Fibroblast of villous mesenchyme (primary cell): ENCODE measurements at regions not wholly inside any gene's neighbourhood (a gene's known extent, or its start where the extent isn't known, plus 50 kb on each side); places are given as distances from the start of the nearest gene placed in this dataset.
A peak's percentile ranks its signal among the peaks of the same experiment; 100 is the strongest.

Experiments used
- DNase-seq: peaks from one replicate; pipeline ENCODE4 v3.0.0-alpha.2; 2010; ENCODE audit warnings: low read depth
- H3K4me3 ChIP-seq: 2 replicates; pipeline ENCODE4 v1.5.1; 2011; ENCODE audit warnings: low read depth, mild to moderate bottlenecking, low read length
- TF ChIP-seq, protein P1 (sequence below): IDR thresholded peaks from 2 replicates; pipeline ENCODE4 v1.5.1; 2012; ENCODE audit warnings: low read depth, mild to moderate bottlenecking, low read length; ENCODE audit not compliant: insufficient read depth

DNA sequence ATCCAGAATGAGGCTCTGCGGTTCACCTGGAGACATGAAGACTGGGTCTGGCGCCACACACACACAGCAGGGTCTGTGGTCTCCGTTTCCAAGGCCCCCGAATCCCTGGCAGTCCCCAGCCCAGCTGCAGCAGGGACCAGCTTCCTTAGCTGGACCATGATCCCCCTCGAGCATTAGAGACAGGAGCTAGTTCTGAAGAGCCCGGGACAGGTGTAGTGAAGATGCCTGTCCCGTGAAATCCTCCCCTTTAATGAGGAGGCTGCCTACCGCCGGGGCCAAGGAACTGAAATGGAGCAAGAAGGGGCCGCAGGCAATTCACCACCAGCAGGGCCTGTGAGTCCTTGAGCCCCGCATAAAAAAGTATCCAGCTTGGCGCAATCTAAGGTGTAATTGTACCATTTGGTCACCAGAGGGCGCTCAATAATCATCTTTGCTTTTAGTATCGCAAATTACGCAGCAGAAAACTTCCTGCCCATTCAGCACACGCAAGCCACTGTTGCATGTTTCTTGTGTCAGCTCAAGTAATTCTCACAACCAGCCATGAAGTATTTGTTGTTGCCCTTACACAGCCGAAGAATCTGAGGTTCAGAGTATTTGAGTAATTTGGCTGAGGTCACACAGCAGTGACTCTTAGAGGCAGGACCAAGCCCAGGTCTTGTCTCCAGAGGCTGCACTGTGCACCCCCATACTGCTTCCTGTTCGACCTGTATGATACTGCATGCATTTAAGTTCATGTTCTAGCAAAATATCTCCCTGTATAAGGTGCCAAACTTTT lies 54.3 kb upstream of the PPP2R5C start:
- TF ChIP-seq, protein P1, sequence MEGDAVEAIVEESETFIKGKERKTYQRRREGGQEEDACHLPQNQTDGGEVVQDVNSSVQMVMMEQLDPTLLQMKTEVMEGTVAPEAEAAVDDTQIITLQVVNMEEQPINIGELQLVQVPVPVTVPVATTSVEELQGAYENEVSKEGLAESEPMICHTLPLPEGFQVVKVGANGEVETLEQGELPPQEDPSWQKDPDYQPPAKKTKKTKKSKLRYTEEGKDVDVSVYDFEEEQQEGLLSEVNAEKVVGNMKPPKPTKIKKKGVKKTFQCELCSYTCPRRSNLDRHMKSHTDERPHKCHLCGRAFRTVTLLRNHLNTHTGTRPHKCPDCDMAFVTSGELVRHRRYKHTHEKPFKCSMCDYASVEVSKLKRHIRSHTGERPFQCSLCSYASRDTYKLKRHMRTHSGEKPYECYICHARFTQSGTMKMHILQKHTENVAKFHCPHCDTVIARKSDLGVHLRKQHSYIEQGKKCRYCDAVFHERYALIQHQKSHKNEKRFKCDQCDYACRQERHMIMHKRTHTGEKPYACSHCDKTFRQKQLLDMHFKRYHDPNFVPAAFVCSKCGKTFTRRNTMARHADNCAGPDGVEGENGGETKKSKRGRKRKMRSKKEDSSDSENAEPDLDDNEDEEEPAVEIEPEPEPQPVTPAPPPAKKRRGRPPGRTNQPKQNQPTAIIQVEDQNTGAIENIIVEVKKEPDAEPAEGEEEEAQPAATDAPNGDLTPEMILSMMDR, result peak; percentile 75
- no peak overlapping the region for H3K4me3 ChIP-seq
- DNase-seq, result peak; percentile 86

DNA sequence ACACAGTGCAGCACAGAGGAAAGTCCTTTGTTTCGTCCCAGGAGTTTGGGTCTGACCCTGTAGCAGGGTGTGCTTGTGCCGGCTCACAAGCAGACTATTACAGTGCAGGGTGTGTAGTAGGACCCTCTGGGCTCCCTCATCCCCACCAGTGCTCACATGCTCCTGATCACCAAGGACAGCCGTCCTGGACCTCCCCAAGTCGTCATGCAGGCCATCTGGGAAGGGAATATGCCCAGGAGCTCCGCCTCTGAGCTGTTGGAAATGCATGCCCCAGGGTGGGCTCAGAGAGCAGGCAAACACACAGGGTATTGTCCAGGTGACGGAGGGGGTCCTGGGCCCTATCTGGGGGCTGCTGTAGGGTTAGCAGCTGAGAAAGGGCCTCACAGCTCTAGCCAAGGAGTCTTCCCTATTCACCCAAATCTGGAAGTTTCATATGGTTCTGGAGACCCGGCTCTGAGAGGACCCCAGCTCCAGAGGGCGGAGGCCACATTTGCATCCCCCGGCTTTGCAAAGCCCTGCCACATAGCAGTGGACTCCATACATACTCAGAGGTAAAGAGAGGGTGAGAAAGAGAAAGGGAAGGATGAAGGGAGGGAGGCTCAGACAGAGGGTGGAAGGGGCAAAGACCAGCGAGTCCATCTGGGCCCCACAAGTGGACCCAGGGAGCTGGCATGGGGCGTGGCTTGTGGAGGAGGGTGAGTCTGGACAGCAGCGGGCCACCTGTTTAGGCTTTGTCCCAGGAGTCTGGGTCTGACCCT lies 53.5 kb upstream of the PPP2R5C start:
- DNase-seq, result no peak
- TF ChIP-seq, protein P1, result no peak
- no peak overlapping the region for H3K4me3 ChIP-seq

DNA sequence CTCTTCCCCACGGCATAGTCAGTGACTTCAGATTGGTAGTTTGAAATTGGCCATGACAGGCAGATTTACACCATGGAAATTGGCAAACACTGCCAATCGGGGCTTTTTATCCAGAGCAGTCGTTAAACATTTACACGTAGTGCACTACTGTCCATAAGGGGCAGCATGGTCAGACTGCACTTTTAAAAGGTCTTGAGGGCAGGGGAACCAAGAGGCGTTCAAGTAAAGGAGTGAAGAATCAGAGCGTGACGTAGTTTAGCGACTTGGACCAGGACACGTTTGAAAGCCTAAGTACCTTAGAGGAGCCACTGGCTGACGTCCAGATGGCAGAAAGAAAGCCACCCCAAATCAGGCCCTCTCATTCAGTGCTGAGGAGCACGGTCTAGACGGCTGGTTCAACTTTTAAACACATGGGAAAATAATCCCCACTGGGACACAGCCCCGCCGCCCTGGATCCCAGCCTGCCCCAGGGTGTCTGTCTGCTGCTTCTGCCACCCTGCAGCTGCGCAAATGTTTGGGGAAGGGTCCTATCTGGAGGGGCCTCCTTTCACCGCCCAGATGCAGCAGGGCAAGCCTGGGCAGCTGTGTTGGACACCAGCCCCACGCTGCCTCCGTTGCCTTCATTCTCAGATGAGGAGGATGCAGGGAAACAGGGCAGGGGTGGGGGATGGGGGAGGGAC lies 52.5 kb upstream of the PPP2R5C start:
- DNase-seq, result no peak
- no peak overlapping the region for H3K4me3 ChIP-seq
- TF ChIP-seq, protein P1, result no peak

DNA sequence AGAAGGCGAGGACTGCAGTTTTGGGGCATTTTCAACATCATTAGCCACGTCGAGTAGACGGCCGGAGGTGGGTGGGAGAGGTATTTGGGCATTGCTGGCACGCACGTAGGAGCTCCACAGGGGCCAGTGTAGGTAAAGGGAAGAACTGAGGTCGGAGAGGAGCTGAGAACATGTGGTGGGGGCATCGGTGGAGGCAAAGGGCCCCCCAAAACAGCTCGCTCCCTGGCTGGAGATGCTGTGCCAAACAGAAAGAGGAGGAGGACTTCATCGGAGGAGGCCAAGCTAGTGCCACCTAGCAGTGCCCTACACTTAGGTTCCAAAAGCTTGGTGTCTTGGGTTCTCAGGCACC lies 52.0 kb upstream of the PPP2R5C start:
- TF ChIP-seq, protein P1, result no peak
- no peak overlapping the region for H3K4me3 ChIP-seq
- DNase-seq, result no peak

DNA sequence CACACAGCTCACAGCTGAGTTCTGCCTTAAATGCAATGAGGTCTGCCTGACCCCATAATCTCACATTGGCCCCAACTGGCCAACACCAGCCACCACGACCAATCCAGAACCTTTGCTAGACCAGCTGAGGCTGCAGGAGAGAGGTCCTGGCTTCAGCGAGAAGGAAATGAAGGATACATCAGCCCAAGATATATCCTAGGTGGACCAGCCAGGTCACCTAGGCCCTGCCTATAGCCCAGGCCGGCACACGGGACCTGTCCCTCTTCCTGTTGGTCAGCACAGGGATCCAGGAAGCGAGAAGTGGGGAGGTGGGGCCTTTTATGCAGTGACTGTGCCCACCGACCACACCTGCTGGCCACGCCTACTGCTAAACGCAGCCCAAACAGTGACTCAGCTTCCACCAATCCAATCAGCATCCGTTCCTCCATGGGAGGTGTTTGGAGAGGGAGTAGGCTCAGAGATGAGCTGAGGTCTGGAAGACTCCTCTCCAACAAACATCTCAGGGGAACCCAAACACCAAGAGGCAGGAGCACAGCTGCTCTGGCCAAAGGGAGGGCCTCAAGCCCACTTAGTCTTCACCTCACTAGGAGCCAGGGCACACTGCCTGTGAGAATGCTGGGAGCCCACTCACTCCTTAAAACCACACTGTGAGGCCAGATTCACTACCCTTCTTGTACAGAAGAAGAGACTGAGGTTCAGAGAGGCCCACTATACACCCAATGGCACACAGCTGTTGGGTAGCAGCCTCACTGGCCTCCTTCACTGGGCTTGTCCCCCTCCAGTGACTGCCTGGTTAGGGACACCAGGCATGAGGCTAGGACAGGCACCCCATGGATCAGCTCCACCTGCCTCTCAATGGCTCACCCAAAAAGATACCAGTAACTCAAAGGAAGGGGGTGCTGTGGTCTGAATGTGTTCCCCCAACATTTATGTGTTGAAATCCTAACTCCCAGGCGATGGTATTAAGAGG lies 51.3 kb upstream of the PPP2R5C start:
- TF ChIP-seq, protein P1, result no peak
- DNase-seq, result no peak
- no peak overlapping the region for H3K4me3 ChIP-seq

DNA sequence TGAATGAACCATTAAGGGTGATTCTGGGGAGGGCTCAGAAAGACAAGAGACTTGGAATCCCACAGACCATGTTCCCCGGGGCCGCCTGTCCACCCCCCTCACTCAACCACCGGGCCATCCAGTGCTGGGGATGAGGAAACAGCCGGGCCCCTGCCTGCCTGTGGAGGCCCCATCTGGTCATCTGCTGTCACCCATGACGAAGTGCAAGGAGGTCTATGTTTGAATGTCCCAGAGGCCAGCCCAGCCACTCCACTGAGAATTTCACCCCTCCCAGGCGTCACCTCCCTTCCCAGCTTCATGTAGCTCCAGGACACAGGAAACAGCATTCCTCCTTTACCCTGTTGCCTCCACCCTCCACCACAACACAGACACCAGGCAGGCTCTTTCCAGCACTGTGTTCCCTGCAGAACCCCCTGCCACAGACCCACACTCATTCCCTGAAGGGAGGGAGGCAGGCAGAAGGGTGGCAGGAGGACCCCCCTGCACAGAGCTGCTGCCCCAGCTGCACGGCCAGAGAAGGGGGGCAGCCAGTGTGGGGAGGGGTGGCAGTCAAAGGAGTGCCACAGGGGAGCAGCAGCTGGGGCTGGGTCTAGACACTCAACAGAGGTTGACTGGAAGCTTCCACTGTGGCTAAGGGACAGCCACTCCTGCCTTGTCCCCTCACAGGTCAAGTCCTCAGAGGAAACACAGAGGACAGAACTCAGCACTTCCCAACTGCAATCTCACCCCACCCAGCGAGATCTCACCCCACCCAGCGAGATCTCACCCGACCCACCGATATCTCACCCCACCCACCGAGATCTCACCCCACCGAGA lies 50.3 kb upstream of the PPP2R5C start:
- no peak overlapping the region for H3K4me3 ChIP-seq
- DNase-seq, result no peak
- TF ChIP-seq, protein P1, result no peak
